ENCODE measurements at regions not wholly inside any gene's neighbourhood (a gene's known extent, or its start where the extent isn't known, plus 50 kb on each side); places are given as distances from the start of the nearest gene placed in this dataset.
A peak's percentile ranks its signal among the peaks of the same experiment; 100 is the strongest.

DNA sequence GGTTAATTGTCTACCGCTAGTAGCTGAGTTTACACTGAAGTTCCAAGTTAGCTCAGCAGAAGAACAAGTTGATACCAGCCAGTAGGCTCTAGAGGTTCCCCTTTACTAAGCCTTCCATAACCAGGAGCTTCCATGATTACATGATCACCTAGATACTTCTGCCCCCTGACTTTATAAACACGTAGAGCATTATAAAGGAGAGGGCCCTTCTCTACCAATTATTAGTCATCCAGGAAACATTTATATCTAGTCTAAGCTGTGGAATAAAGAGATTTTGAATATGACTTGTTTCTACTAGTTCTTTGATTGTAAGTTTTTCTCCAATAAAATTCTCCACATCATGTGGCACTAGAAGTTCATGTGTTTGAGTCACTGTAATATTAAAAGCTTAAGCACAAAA, 818.1 kb upstream of the PCDH10 start:
- Histone ChIP-seq H3K27me3 (ENCODE audit: insufficient read depth, low read length) (no peaks in the 10 kb centered on the region), H3K9me3 (ENCODE audit: low read length) (peaks cover 5% of the 10 kb centered on the region; the same call in 1 of the 2 replicates)

DNA sequence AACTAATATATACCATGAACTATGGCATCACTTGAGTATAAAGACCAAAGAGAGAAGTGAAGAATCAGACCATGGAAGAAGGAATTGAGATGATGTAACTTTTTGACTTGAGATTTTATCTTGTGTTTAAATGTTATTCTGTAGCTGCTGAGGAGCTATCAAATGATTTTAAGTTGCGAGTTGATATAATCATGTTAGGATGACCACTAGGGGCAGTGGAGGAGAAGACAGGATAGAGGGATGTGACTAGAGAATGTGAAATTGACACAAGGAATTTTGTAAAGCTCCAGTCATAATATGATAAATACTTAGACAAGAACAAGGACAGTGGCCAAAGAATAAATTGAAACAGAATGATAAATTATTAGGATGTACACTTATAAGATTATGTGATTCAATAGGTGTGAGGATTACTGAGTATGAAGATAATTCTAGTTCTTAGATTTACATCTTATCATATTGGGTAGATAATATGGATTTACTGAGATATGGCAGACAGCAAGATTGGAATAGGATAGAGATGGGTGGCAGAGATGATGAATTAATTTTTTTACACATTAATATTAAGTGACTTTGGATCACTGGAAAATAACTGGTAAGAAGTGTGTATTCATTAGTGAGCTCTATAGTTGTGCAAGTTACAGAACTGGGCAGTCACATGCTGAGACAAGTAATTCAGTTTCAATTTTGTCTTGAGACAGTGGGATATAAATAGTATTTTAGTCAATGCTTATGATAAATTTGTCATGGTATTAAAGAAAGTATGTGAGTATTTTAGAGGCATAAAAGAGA, 816.0 kb upstream of the PCDH10 start:
- no peak overlapping the region for H3K9ac ChIP-seq (ENCODE audit: low read length)
- no peak overlapping the region for H2AFZ ChIP-seq (ENCODE audit: low read length)
- no peaks in the 10 kb centered on the region for H3K9me2 ChIP-seq (ENCODE audit: low read depth, low read length)
- H4K20me1 ChIP-seq (ENCODE audit: insufficient read depth, low read length), result no peaks in the 10 kb centered on the region
- H3K36me3 ChIP-seq (ENCODE audit: insufficient read depth, low read length), result no peaks in the 10 kb centered on the region
- no peaks in the 10 kb centered on the region for H3K79me2 ChIP-seq (ENCODE audit: insufficient read depth, low read length)
- H3K27ac ChIP-seq (ENCODE audit: low read depth, low read length, poor library complexity, severe bottlenecking), result no peak overlapping the region
- no peaks in the 10 kb centered on the region for H3K27me3 ChIP-seq (ENCODE audit: insufficient read depth, low read length)
- H3K4me1 ChIP-seq (ENCODE audit: insufficient read depth, low read length, severe bottlenecking), result no peaks in the 10 kb centered on the region
- no peak for TF ChIP-seq EZH2 (IDR thresholded peaks at IDR 0.05; ENCODE audit: borderline replicate concordance, low read length)
- peak; percentile 52 for TF ChIP-seq CTCF (IDR thresholded peaks at IDR 0.05; ENCODE audit: low read length)
- no peak overlapping the region for H3K4me2 ChIP-seq (ENCODE audit: low read length)
- no peaks in the 10 kb centered on the region for H3F3A ChIP-seq (ENCODE audit: insufficient read depth, low read length)
- H3K4me3 ChIP-seq (ENCODE audit: low read depth, low read length, poor library complexity, severe bottlenecking), result no peak overlapping the region
- H3K9me3 ChIP-seq (ENCODE audit: low read length), result peaks cover 13% of the 10 kb centered on the region

More for the DNA sequence above, 818.1 kb upstream of the PCDH10 start:
- Histone ChIP-seq H3K4me1 (ENCODE audit: insufficient read depth, low read length, severe bottlenecking) (no peaks in the 10 kb centered on the region), H4K20me1 (ENCODE audit: insufficient read depth, low read length) (no peaks in the 10 kb centered on the region), H3F3A (ENCODE audit: insufficient read depth, low read length) (no peaks in the 10 kb centered on the region), H2AFZ (ENCODE audit: low read length) (peak overlapping the region; percentile 57; the same call in 1 of the 2 replicates), H3K4me3 (ENCODE audit: low read depth, low read length, poor library complexity, severe bottlenecking) (no peak overlapping the region), H3K9me2 (ENCODE audit: low read depth, low read length) (no peaks in the 10 kb centered on the region), H3K27ac (ENCODE audit: low read depth, low read length, poor library complexity, severe bottlenecking) (no peak overlapping the region), H3K36me3 (ENCODE audit: insufficient read depth, low read length) (no peaks in the 10 kb centered on the region), H3K9ac (ENCODE audit: low read length) (no peak overlapping the region), H3K79me2 (ENCODE audit: insufficient read depth, low read length) (no peaks in the 10 kb centered on the region), H3K4me2 (ENCODE audit: low read length) (no peak overlapping the region)
- TF ChIP-seq EZH2 (IDR thresholded peaks at IDR 0.05; ENCODE audit: borderline replicate concordance, low read length), result no peak
- TF ChIP-seq CTCF (IDR thresholded peaks at IDR 0.05; ENCODE audit: low read length), result no peak

DNA sequence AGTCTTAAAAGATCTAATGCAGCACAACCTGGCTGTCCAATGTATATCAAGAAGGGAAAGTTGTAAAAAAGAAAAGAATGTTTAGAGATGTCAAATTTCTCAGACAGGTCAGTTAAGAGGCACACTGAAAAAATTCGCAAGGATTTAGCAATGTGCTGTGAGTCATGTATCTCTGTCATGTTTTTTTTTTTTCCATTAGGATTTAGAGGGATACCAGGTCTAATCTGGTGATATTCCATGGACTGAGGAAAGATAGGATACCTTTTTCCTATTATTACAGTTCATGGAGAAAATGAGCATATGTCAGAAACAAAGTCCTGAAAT, 815.4 kb upstream of the PCDH10 start:
- H3K9ac ChIP-seq (ENCODE audit: low read length), result no peak overlapping the region
- no peak overlapping the region for H3K4me2 ChIP-seq (ENCODE audit: low read length)
- H3K4me1 ChIP-seq (ENCODE audit: insufficient read depth, low read length, severe bottlenecking), result no peaks in the 10 kb centered on the region
- H3K9me3 ChIP-seq (ENCODE audit: low read length), result peaks cover 15% of the 10 kb centered on the region
- H3F3A ChIP-seq (ENCODE audit: insufficient read depth, low read length), result no peaks in the 10 kb centered on the region
- no peaks in the 10 kb centered on the region for H4K20me1 ChIP-seq (ENCODE audit: insufficient read depth, low read length)
- no peaks in the 10 kb centered on the region for H3K36me3 ChIP-seq (ENCODE audit: insufficient read depth, low read length)
- TF ChIP-seq CTCF (IDR thresholded peaks at IDR 0.05; ENCODE audit: low read length) (no peak), EZH2 (IDR thresholded peaks at IDR 0.05; ENCODE audit: borderline replicate concordance, low read length) (no peak)
- H3K79me2 ChIP-seq (ENCODE audit: insufficient read depth, low read length), result no peaks in the 10 kb centered on the region
- no peaks in the 10 kb centered on the region for H3K9me2 ChIP-seq (ENCODE audit: low read depth, low read length)
- H2AFZ ChIP-seq (ENCODE audit: low read length), result no peak overlapping the region
- H3K4me3 ChIP-seq (ENCODE audit: low read depth, low read length, poor library complexity, severe bottlenecking), result no peak overlapping the region
- no peaks in the 10 kb centered on the region for H3K27me3 ChIP-seq (ENCODE audit: insufficient read depth, low read length)
- no peak overlapping the region for H3K27ac ChIP-seq (ENCODE audit: low read depth, low read length, poor library complexity, severe bottlenecking)
